H1 (cell line): ENCODE measurements at regions not wholly inside any gene's neighbourhood (a gene's known extent, or its start where the extent isn't known, plus 50 kb on each side); places are given as distances from the start of the nearest gene placed in this dataset.

Experiments used
- CTCF ChIA-PET: fragments of 300-600 bp; sonication (Branson Sonifier 250); formaldehyde crosslinking; loops from one replicate; lab custom pipeline; 2021; ENCODE audit not compliant: partially characterized antibody; lab: Charles Lee
- POLR2A ChIA-PET: fragments of 300-600 bp; sonication (Branson Sonifier 250); formaldehyde crosslinking; loops from one replicate; lab custom pipeline; 2021; ENCODE audit warnings: inconsistent platforms; ENCODE audit not compliant: partially characterized antibody; lab: Charles Lee
- DNase-seq, 2 experiments: peaks; one replicate each; pipeline versions ENCODE4 v3.0.0 to v3.0.0-alpha.2; 2010 to 2022; ENCODE audit warnings: low spot score in 2 of 2, low read depth in 1 of 2, mixed read lengths in 1 of 2
- FAIRE-seq: peaks from 2 replicates; lab custom pipeline; 2011; peaks lifted over from hg19 to GRCh38; lab: Jason Lieb, UNC
- H2AFZ ChIP-seq: 2 replicates; pipeline ENCODE4 v1.8.1; 2012; ENCODE audit warnings: low read length, inconsistent platforms
- H2AK5ac ChIP-seq: 2 replicates; pipeline ENCODE4 v1.6.1; 2013; ENCODE audit warnings: low read depth, low read length
- H2BK120ac ChIP-seq: replicated peaks from 2 replicates; pipeline ENCODE3; 2013; ENCODE audit warnings: low read depth, low read length, inconsistent platforms
- H2BK12ac ChIP-seq: 2 replicates; pipeline ENCODE4 v1.6.1; 2013; ENCODE audit warnings: low read depth, low read length
- H2BK15ac ChIP-seq: 2 replicates; pipeline ENCODE4 v1.6.1; 2013; ENCODE audit warnings: low read length
- H2BK20ac ChIP-seq: 2 replicates; pipeline ENCODE4 v1.6.1; 2013; ENCODE audit warnings: low read length
- H2BK5ac ChIP-seq: 2 replicates; pipeline ENCODE4 v1.6.1; 2013; ENCODE audit warnings: low read depth, low read length
- H3K14ac ChIP-seq: 2 replicates; pipeline ENCODE4 v1.6.1; 2013; ENCODE audit warnings: inconsistent platforms; ENCODE audit not compliant: insufficient read length
- H3K18ac ChIP-seq: 2 replicates; pipeline ENCODE4 v1.6.1; 2013; ENCODE audit warnings: low read length; ENCODE audit errors: extremely low read depth
- H3K23ac ChIP-seq: 2 replicates; pipeline ENCODE4 v1.6.1; 2013; ENCODE audit warnings: inconsistent platforms; ENCODE audit not compliant: insufficient read length
- H3K23me2 ChIP-seq: 2 replicates; pipeline ENCODE4 v1.6.1; 2013; ENCODE audit warnings: low read depth, low read length
- H3K27ac ChIP-seq: 2 replicates; pipeline ENCODE4 v1.6.1; 2011; ENCODE audit warnings: low read depth, low read length, inconsistent platforms
- H3K27me3 ChIP-seq, 4 experiments: replicated peaks in 1 of 4; 1 replicate in 1 of 4; 2 replicates in 3 of 4; pipeline versions ENCODE4 v1.6.1 to v1.8.1; 2011 to 2013; ENCODE audit warnings: low read length in 3 of 4, mild to moderate bottlenecking in 3 of 4, inconsistent platforms in 2 of 4, mixed read lengths in 2 of 4, moderate library complexity in 1 of 4; ENCODE audit not compliant: control insufficient read depth in 3 of 4, insufficient read depth in 3 of 4; ENCODE audit errors: extremely low read depth in 1 of 4
- H3K36me3 ChIP-seq, 4 experiments: 2 replicates each; pipeline versions ENCODE4 v1.6.1 to v1.8.1; 2011 to 2013; ENCODE audit warnings: mild to moderate bottlenecking in 4 of 4, low read length in 3 of 4, moderate library complexity in 2 of 4, control low read depth in 1 of 4, inconsistent platforms in 1 of 4; ENCODE audit not compliant: insufficient read depth in 4 of 4, control insufficient read depth in 2 of 4
- H3K4ac ChIP-seq: replicated peaks from 2 replicates; pipeline ENCODE3; 2013; ENCODE audit warnings: low read length, low read depth, mixed read lengths, inconsistent platforms; ENCODE audit not compliant: insufficient read length
- H3K4me1 ChIP-seq, 4 experiments: replicated peaks in 1 of 4; 1 replicate in 1 of 4; 2 replicates in 3 of 4; pipeline versions ENCODE4 v1.6.1 to v1.8.1; 2011 to 2013; ENCODE audit warnings: low read length in 3 of 4, inconsistent platforms in 2 of 4, mixed read lengths in 1 of 4; ENCODE audit not compliant: insufficient read depth in 4 of 4, control insufficient read depth in 3 of 4
- H3K4me2 ChIP-seq, 2 experiments: 2 replicates each; pipeline versions ENCODE4 v1.6.1 to v1.8.1; 2011 to 2013; ENCODE audit warnings: low read depth in 2 of 2, low read length in 2 of 2, control low read depth in 1 of 2, inconsistent platforms in 1 of 2, mild to moderate bottlenecking in 1 of 2; ENCODE audit not compliant: insufficient read depth in 1 of 2
- H3K4me3 ChIP-seq, 4 experiments: fragments of 200-600, 300-600 bp in 1 of 4; sonication (generic), shearing (Covaris generic), sonication (Bioruptor Twin) in 1 of 4; 2 replicates each; pipeline versions ENCODE4 v1.5.1 to v1.8.1; 2011 to 2016; ENCODE audit warnings: low read length in 4 of 4, low read depth in 3 of 4, control low read depth in 2 of 4, inconsistent platforms in 2 of 4, mild to moderate bottlenecking in 2 of 4, mixed read lengths in 1 of 4, moderate library complexity in 1 of 4; ENCODE audit not compliant: insufficient read depth in 2 of 4; ENCODE audit errors: extremely low read depth in 1 of 4
- H3K56ac ChIP-seq: replicated peaks from 2 replicates; pipeline ENCODE3; 2013; ENCODE audit warnings: low read depth, mild to moderate bottlenecking, mixed read lengths, low read length, inconsistent platforms; ENCODE audit not compliant: insufficient read length
- H3K79me1 ChIP-seq: 2 replicates; pipeline ENCODE4 v1.6.1; 2013; ENCODE audit warnings: low read depth, low read length, control low read depth
- H3K79me2 ChIP-seq, 2 experiments: 2 replicates each; pipeline versions ENCODE4 v1.6.1 to v1.8.1; 2012 to 2013; ENCODE audit warnings: low read length in 2 of 2, mild to moderate bottlenecking in 2 of 2, inconsistent platforms in 1 of 2; ENCODE audit not compliant: insufficient read depth in 2 of 2, control insufficient read depth in 1 of 2
- H3K9ac ChIP-seq, 4 experiments: replicated peaks in 1 of 4; 1 replicate in 1 of 4; 2 replicates in 3 of 4; pipeline versions ENCODE4 v1.6.1 to v1.8.1; 2011 to 2013; ENCODE audit warnings: low read depth in 3 of 4, low read length in 3 of 4, control low read depth in 2 of 4, mild to moderate bottlenecking in 2 of 4, moderate library complexity in 2 of 4, inconsistent platforms in 1 of 4; ENCODE audit errors: extremely low read depth in 1 of 4
- H3K9me3 ChIP-seq, 2 experiments: 2 replicates each; pipeline versions ENCODE4 v1.6.1 to v1.8.1; 2012 to 2013; ENCODE audit warnings: mild to moderate bottlenecking in 2 of 2, moderate library complexity in 2 of 2, control low read depth in 1 of 2, inconsistent platforms in 1 of 2, low read depth in 1 of 2, low read length in 1 of 2, mixed read lengths in 1 of 2; ENCODE audit not compliant: insufficient read depth in 2 of 2
- H4K20me1 ChIP-seq, 2 experiments: replicated peaks in 1 of 2; 2 replicates each; pipeline versions ENCODE3 to v1.8.1; 2011 to 2013; ENCODE audit warnings: inconsistent platforms in 2 of 2, low read length in 2 of 2, mild to moderate bottlenecking in 1 of 2; ENCODE audit not compliant: insufficient read depth in 2 of 2, control insufficient read depth in 1 of 2
- H4K5ac ChIP-seq: 2 replicates; pipeline ENCODE4 v1.6.1; 2013; ENCODE audit warnings: low read length, low read depth, mixed read lengths, inconsistent platforms; ENCODE audit not compliant: insufficient read length
- H4K8ac ChIP-seq: 2 replicates; pipeline ENCODE4 v1.8.0; 2013; ENCODE audit warnings: mild to moderate bottlenecking, moderate library complexity, low read length, inconsistent platforms; ENCODE audit not compliant: insufficient read depth; ENCODE audit errors: extremely low read depth
- H4K91ac ChIP-seq: replicated peaks from 2 replicates; pipeline ENCODE3; 2013; ENCODE audit warnings: low read length, mixed read lengths, inconsistent platforms; ENCODE audit not compliant: insufficient read length
- KDM1A ChIP-seq: fragments of 200-600, 300-600 bp; sonication (generic); IDR thresholded peaks from 2 replicates; pipeline ENCODE4 v1.7.1; 2016; ENCODE audit warnings: mild to moderate bottlenecking, low read length, borderline replicate concordance
- KDM4A ChIP-seq: IDR thresholded peaks from one replicate; pipeline ENCODE4 v1.7.1; 2012; ENCODE audit warnings: low read depth, mild to moderate bottlenecking, moderate library complexity, low read length, inconsistent platforms; ENCODE audit not compliant: severe bottlenecking
- POLR2AphosphoS5 ChIP-seq: IDR thresholded peaks from 2 replicates; pipeline ENCODE4 v1.6.1; 2011; ENCODE audit warnings: low read depth, low read length
- SP2 ChIP-seq: IDR thresholded peaks from 2 replicates; pipeline ENCODE4 v1.6.1; 2012; ENCODE audit warnings: mild to moderate bottlenecking, low read length, inconsistent platforms
- TBP ChIP-seq: IDR thresholded peaks from 2 replicates; pipeline ENCODE4 v1.6.1; 2011; ENCODE audit warnings: low read depth, low read length, improper control_type of control experiment
- TEAD4 ChIP-seq: IDR thresholded peaks from 2 replicates; pipeline ENCODE4 v1.6.1; 2012; ENCODE audit warnings: low read depth, low read length, inconsistent platforms, mixed read lengths
- YY1 ChIP-seq: IDR thresholded peaks from 2 replicates; pipeline ENCODE4 v1.6.1; 2011; ENCODE audit warnings: low read depth, mild to moderate bottlenecking, low read length
- WGBS, 2 experiments: shearing (Covaris generic) in 1 of 2; methylation state at CpG; one replicate each; pipeline versions ENCODE4 v1.1.6 to v1.1.7; 2013 to 2015; ENCODE audit warnings: low lambda C conversion rate in 2 of 2, mixed read lengths in 2 of 2, inconsistent platforms in 1 of 2, low coverage in 1 of 2, missing lambda C conversion rate in 1 of 2; ENCODE audit not compliant: insufficient replicate concordance in 2 of 2, insufficient coverage in 1 of 2, insufficient read length in 1 of 2; ENCODE audit errors: extremely low coverage in 1 of 2, missing lambda C conversion rate in 1 of 2; 5-methylcytosine and 5-hydroxymethylcytosine counted together

DNA sequence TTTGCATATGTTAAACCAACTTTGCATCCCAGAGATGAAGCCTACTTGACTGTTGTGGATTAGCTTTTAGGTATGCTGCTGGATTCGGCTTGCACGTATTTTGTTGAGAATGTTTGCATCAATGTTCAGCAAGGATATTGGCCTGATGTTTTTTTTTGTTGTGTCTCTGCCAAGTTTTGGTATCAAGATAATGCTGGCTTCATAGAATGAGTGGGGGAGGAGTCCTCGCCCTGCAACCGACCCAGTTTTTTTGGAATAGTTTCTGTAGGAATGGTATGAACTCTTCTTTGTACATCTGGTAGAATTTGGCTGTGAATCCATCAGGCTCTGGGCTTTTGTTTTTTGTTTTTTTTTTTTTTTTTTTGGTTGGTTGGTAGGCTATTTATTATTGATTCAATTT is 147.9 kb downstream of the AHR start:
- H3K27me3 ChIP-seq: no peaks in the 10 kb centered on the region
- H2BK12ac ChIP-seq: no peak overlapping the region
- H4K8ac ChIP-seq: no peak overlapping the region
- no peak overlapping the region for H3K56ac ChIP-seq
- ChIA-PET CTCF (interaction anchor here (0.6 to 0.7 kb wide), 2 partner anchors 16 to 105 kb away, joined by 3 read pairs; no protein-coding TSS in a partner anchor), POLR2A (no interaction called here)
- H3K4me1 ChIP-seq: peaks cover 0 to 2% (median 0%) of the 10 kb centered on the region in 4 experiments; a peak in 1 of 7 replicates
- H2BK120ac ChIP-seq: no peak overlapping the region
- no peak overlapping the region for H2AFZ ChIP-seq
- H4K20me1 ChIP-seq: no peaks in the 10 kb centered on the region
- no peak overlapping the region for H3K18ac ChIP-seq
- no peaks in the 10 kb centered on the region for H3K23me2 ChIP-seq
- no peak overlapping the region for H2AK5ac ChIP-seq
- no peak overlapping the region for H3K4me3 ChIP-seq
- no peak overlapping the region for H3K14ac ChIP-seq
- no peak overlapping the region for H4K5ac ChIP-seq
- H2BK15ac ChIP-seq: no peak overlapping the region
- 92% methylated on average over 4 of the region's 4 CpGs; no CpG with 5 or more reads in 1 of the 2 experiments for WGBS, 2 experiments
- H3K23ac ChIP-seq: no peak overlapping the region
- no peak overlapping the region for H3K9ac ChIP-seq
- no peaks in the 10 kb centered on the region for H3K79me2 ChIP-seq
- no peak overlapping the region for H2BK20ac ChIP-seq
- no peak overlapping the region for H3K4me2 ChIP-seq
- no peak for DNase-seq
- H4K91ac ChIP-seq: no peak overlapping the region
- 0 out of 4 replicates have a peak, but pooled peaks cover 0 to 6% of the 10 kb centered on the region in 2 experiments for H3K9me3 ChIP-seq
- H3K27ac ChIP-seq: no peak overlapping the region
- no peak overlapping the region for H3K4ac ChIP-seq
- no peak for FAIRE-seq
- H2BK5ac ChIP-seq: no peak overlapping the region
- H3K36me3 ChIP-seq: no peaks in the 10 kb centered on the region
- H3K79me1 ChIP-seq: no peaks in the 10 kb centered on the region
- TF ChIP-seq KDM4A (no peak), TBP (no peak), POLR2AphosphoS5 (no peak), TEAD4 (no peak), SP2 (no peak), YY1 (no peak), KDM1A (no peak)
